ENCODE measurements at regions not wholly inside any gene's neighbourhood (a gene's known extent, or its start where the extent isn't known, plus 50 kb on each side); places are given as distances from the start of the nearest gene placed in this dataset.
"Not testable (repeated sequence)": the region's sequence is repeated elsewhere in the genome, so short reads cannot be mapped to it uniquely, and the experiment has no call there.

- TF ChIP-seq CHD1 (IDR thresholded peaks at IDR 0.05; ENCODE audit: low read depth, low read length); CTCF (conservative IDR thresholded peaks at IDR 0.05; ENCODE audit: low read depth, low read length); POLR2A (IDR thresholded peaks at IDR 0.05; ENCODE audit: low read depth, low read length); BHLHE40 (IDR thresholded peaks at IDR 0.05; ENCODE audit: low read depth, low read length); MXI1 (IDR thresholded peaks at IDR 0.05; ENCODE audit: borderline replicate concordance, low read depth, low read length); USF2 (IDR thresholded peaks at IDR 0.05; ENCODE audit: low read depth, low read length); ELK1 (IDR thresholded peaks at IDR 0.05; ENCODE audit: borderline replicate concordance, low read depth, low read length); CEBPB (IDR thresholded peaks at IDR 0.05; ENCODE audit: low read depth, low read length): not testable (repeated sequence)
These were observed 219.4 kb downstream of the SNRPN start for GRCh38 chr15:25174149-25174548.
